Smooth muscle cell (in vitro differentiated cells): ENCODE measurements at regions not wholly inside any gene's neighbourhood (a gene's known extent, or its start where the extent isn't known, plus 50 kb on each side); places are given as distances from the start of the nearest gene placed in this dataset.
A peak's percentile ranks its signal among the peaks of the same experiment; 100 is the strongest.

Source experiments
- DNase-seq: peaks from one replicate; lab custom pipeline; 2025; ENCODE audit not compliant: unreplicated experiment; lab: John Stamatoyannopoulos, UW
- H2AFZ ChIP-seq: fragments of 200-600 bp; sonication (generic); 2 replicates; pipeline ENCODE4 v1.6.0; 2016; ENCODE audit warnings: antibody characterized with exemption, low read depth, mild to moderate bottlenecking
- H3F3A ChIP-seq: fragments of 200-600 bp; sonication (generic); 2 replicates; pipeline ENCODE4 v1.6.0; 2017; ENCODE audit warnings: antibody characterized with exemption, low read depth
- H3K27ac ChIP-seq: fragments of 200-600 bp; sonication (generic); 2 replicates; pipeline ENCODE4 v1.5.1; 2016; ENCODE audit warnings: low read depth, mild to moderate bottlenecking
- H3K27me3 ChIP-seq: fragments of 200-600 bp; sonication (generic); 2 replicates; pipeline ENCODE4 v1.6.1; 2016; ENCODE audit warnings: low read depth, mild to moderate bottlenecking
- H3K36me3 ChIP-seq: fragments of 200-600 bp; sonication (generic); 2 replicates; pipeline ENCODE4 v1.5.1; 2016; ENCODE audit warnings: low read depth
- H3K4me1 ChIP-seq: fragments of 200-600 bp; sonication (generic); 2 replicates; pipeline ENCODE4 v1.5.1; 2016; ENCODE audit warnings: low read depth
- H3K4me2 ChIP-seq: fragments of 200-600 bp; sonication (generic); 2 replicates; pipeline ENCODE4 v1.6.0; 2016; ENCODE audit warnings: mild to moderate bottlenecking
- H3K4me3 ChIP-seq: fragments of 200-600 bp; sonication (generic); 2 replicates; pipeline ENCODE4 v1.5.1; 2016; ENCODE audit warnings: mild to moderate bottlenecking
- H3K79me2 ChIP-seq: fragments of 200-600 bp; sonication (generic); 2 replicates; pipeline ENCODE4 v1.6.0; 2016; ENCODE audit warnings: low read depth, mild to moderate bottlenecking
- H3K9ac ChIP-seq: fragments of 200-600 bp; sonication (generic); 2 replicates; pipeline ENCODE4 v1.6.0; 2016; ENCODE audit warnings: low read depth
- H3K9me3 ChIP-seq: fragments of 200-600 bp; sonication (generic); replicated peaks from 2 replicates; pipeline ENCODE4 v1.5.1; 2016; ENCODE audit warnings: low read depth
- H4K20me1 ChIP-seq: fragments of 200-600 bp; sonication (generic); 2 replicates; pipeline ENCODE4 v1.6.0; 2016; ENCODE audit warnings: low read depth
- CTCF ChIP-seq: fragments of 200-600 bp; sonication (generic); IDR thresholded peaks from 2 replicates; pipeline ENCODE4 v1.5.1; 2017; ENCODE audit warnings: borderline replicate concordance, mild to moderate bottlenecking, antibody characterized with exemption; ENCODE audit not compliant: insufficient read depth, poor library complexity, severe bottlenecking
- WGBS: methylation state at CpG from one replicate; pipeline ENCODE4 v1.1.7; 2016; ENCODE audit warnings: low lambda C conversion rate; 5-methylcytosine and 5-hydroxymethylcytosine counted together

DNA sequence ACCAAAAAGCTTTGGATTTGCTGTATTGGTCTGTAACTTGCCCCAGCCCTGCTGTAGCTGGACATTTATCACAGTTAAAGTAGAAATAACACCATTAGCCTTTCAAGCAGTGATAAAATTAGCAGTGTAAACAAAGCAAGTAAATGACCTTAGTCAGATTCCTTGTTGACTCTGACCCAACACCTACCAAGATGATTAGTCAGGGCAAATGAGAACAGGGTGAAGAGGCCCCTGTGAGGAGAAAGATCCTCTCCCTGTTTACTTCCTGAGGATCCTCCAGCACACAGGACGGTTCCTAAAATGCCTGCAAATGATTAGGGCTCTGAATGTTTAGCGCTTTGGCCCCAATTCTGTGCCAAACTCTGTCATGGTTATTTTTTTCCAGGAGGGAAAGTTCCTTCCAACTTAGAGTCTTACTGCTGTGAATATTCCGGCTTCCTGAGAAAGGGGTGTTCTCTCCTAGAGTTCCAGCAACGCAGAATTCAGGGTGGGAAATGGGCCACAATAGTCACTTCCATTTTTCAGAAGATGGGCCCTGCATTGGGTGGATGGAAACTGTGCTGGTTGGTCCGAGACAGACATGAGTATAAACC is 259.0 kb upstream of the MYOCD start:
- Histone ChIP-seq H3K36me3 (no peaks in the 10 kb centered on the region), H4K20me1 (no peaks in the 10 kb centered on the region), H3K4me1 (peaks cover 5% of the 10 kb centered on the region), H3K9ac (no peak overlapping the region), H3K9me3 (no peaks in the 10 kb centered on the region), H3K27me3 (no peaks in the 10 kb centered on the region), H3K79me2 (no peaks in the 10 kb centered on the region), H3K27ac (no peak overlapping the region), H2AFZ (no peak overlapping the region), H3K4me2 (peak overlapping the region; percentile 31), H3K4me3 (no peak overlapping the region), H3F3A (no peaks in the 10 kb centered on the region)
- 67% methylated on average over 5 of the region's 5 CpGs for WGBS
- DNase-seq = no peak
- TF ChIP-seq CTCF = no peak

GRCh38 chr17:12407495-12408252 is 258.0 kb upstream of the MYOCD start:
- H3K36me3 ChIP-seq = no peaks in the 10 kb centered on the region
- H3F3A ChIP-seq = no peaks in the 10 kb centered on the region
- H2AFZ ChIP-seq = no peak overlapping the region
- H3K9me3 ChIP-seq = no peaks in the 10 kb centered on the region
- TF ChIP-seq CTCF = no peak
- H3K9ac ChIP-seq = no peak overlapping the region
- peaks cover 5% of the 10 kb centered on the region for H3K4me1 ChIP-seq
- no peaks in the 10 kb centered on the region for H4K20me1 ChIP-seq
- H3K79me2 ChIP-seq = no peaks in the 10 kb centered on the region
- 97% methylated on average over 5 of the region's 5 CpGs for whole genome bisulfite sequencing
- no peak overlapping the region for H3K4me2 ChIP-seq
- no peaks in the 10 kb centered on the region for H3K27me3 ChIP-seq
- no peak overlapping the region for H3K4me3 ChIP-seq
- DNase-seq = no peak
- no peak overlapping the region for H3K27ac ChIP-seq

DNA sequence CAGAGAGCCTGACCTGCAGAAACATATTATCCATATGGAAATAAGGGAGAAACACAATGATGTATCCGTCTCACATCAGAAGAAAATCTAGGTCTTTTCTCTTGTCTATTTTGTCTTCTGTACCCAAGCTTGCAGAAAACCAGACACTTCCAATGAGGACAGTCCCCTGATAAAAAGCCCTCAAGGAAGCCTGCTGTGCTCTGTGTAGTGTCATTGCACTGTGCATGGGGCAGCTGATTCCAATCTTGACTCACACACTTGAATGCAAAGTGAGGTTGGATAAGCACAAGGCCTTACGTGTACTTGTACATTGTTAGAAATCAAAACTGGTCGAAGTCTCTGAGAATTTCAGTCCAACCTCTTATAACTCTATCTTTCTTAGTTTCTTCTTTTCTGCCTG is 256.6 kb upstream of the MYOCD start:
- Histone ChIP-seq H3K4me2 (no peak overlapping the region), H4K20me1 (no peaks in the 10 kb centered on the region), H3K9me3 (no peaks in the 10 kb centered on the region), H3K27me3 (no peaks in the 10 kb centered on the region), H3K4me3 (no peak overlapping the region), H2AFZ (peak overlapping the region; percentile 58), H3K36me3 (no peaks in the 10 kb centered on the region), H3K9ac (no peak overlapping the region), H3K27ac (no peak overlapping the region), H3K4me1 (peaks cover 5% of the 10 kb centered on the region), H3F3A (no peaks in the 10 kb centered on the region), H3K79me2 (no peaks in the 10 kb centered on the region)
- DNase-seq = no peak
- 17% methylated on average over 3 of the region's 3 CpGs for WGBS
- TF ChIP-seq CTCF = no peak

DNA sequence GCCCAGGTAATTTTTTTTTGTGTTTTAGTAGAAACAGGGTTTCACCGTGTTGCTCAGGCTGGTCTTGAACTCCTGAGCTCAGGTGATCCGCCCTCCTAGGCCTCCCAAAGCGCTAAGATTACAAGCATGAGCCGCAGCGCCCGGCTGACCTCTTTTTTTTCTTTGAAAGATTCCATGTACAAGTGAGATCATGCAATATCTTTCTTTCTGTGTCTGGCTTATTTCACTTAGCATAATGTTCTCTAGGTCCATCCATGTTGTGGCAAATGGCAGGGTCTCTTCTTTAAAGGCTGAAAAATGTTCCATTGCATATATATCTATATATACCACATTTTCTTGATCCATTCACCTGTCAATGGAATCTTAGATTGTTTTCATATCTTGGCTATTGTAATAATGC is 255.0 kb upstream of the MYOCD start:
- Histone ChIP-seq H4K20me1 (no peaks in the 10 kb centered on the region), H3K9ac (no peak overlapping the region), H3K79me2 (no peaks in the 10 kb centered on the region), H3K27ac (no peak overlapping the region), H2AFZ (no peak overlapping the region), H3F3A (no peaks in the 10 kb centered on the region), H3K9me3 (no peaks in the 10 kb centered on the region), H3K4me3 (no peak overlapping the region), H3K27me3 (no peaks in the 10 kb centered on the region), H3K4me1 (peaks cover 5% of the 10 kb centered on the region), H3K4me2 (no peak overlapping the region), H3K36me3 (no peaks in the 10 kb centered on the region)
- WGBS = 65% methylated on average over 6 of the region's 6 CpGs
- no peak for DNase-seq
- no peak for TF ChIP-seq CTCF
